Coronary artery (tissue), 2 donors: ENCODE measurements at regions not wholly inside any gene's neighbourhood (a gene's known extent, or its start where the extent isn't known, plus 50 kb on each side); places are given as distances from the start of the nearest gene placed in this dataset.
A peak's percentile ranks its signal among the peaks of the same experiment; 100 is the strongest.
"Not testable (repeated sequence)": the region's sequence is repeated elsewhere in the genome, so short reads cannot be mapped to it uniquely, and the experiment has no call there.

Source experiments
- DNase-seq: peaks from one replicate; pipeline ENCODE4 v3.0.0-alpha.2; 2017; ENCODE audit warnings: low spot score
- H3K27ac ChIP-seq, 2 donors: fragments of 200-600 bp; sonication (generic); one replicate each; pipeline ENCODE4 v1.5.1; 2016 to 2019
- H3K4me3 ChIP-seq: fragments of 200-600 bp; sonication (generic); 2 replicates; pipeline ENCODE4 v1.5.1; 2016; ENCODE audit warnings: mild to moderate bottlenecking, moderate library complexity
- TF ChIP-seq, protein P1 (sequence below): fragments of 200-600 bp; sonication (generic); IDR thresholded peaks from one replicate; pipeline ENCODE4 v1.5.1; 2019; ENCODE audit warnings: antibody characterized with exemption

DNA sequence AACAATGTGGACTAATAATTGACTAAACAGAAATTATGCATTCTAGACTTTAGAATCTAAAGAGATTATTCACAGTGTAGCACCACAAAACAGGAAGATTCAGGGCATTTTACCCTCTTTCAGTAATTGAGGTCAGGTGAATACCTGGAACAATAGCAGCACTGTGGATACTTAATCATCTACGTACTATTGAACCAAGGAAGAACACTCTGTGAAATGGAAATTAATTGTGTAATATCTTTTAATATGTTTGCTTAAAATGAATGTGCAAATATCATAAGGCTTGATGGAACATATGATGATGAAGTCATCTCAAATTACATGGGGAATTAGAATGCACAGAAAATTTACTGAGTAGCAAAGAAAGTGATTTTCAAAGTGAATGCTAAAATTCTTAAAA is 68.5 kb upstream of the MAP9 start:
- Histone ChIP-seq H3K4me3 (no peak overlapping the region), H3K27ac (no peak overlapping the region)
- DNase-seq, result no peak
- TF ChIP-seq, protein P1, sequence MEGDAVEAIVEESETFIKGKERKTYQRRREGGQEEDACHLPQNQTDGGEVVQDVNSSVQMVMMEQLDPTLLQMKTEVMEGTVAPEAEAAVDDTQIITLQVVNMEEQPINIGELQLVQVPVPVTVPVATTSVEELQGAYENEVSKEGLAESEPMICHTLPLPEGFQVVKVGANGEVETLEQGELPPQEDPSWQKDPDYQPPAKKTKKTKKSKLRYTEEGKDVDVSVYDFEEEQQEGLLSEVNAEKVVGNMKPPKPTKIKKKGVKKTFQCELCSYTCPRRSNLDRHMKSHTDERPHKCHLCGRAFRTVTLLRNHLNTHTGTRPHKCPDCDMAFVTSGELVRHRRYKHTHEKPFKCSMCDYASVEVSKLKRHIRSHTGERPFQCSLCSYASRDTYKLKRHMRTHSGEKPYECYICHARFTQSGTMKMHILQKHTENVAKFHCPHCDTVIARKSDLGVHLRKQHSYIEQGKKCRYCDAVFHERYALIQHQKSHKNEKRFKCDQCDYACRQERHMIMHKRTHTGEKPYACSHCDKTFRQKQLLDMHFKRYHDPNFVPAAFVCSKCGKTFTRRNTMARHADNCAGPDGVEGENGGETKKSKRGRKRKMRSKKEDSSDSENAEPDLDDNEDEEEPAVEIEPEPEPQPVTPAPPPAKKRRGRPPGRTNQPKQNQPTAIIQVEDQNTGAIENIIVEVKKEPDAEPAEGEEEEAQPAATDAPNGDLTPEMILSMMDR, result no peak

DNA sequence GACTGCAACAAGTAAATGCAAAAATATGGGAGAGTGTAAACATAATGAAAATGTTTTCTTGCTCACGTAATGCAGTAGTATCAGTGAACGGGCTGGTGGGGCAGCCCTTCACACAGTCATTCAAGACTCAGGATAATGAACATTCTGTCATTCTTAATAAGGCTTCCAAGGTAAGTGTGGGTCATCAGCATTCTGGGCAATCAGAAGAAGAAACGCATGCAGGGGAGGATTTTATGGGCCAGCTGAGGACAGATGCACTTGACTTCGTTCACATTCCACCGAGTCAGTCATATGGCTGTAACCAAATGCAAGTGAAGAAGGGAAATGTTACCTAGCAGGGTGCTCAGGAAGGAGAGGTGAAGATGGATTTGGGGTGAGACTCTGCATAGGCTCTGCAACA is 68.0 kb upstream of the MAP9 start:
- DNase-seq, result no peak
- no peak overlapping the region for H3K27ac ChIP-seq
- TF ChIP-seq, protein P1, result no peak
- H3K4me3 ChIP-seq, result no peak overlapping the region

DNA sequence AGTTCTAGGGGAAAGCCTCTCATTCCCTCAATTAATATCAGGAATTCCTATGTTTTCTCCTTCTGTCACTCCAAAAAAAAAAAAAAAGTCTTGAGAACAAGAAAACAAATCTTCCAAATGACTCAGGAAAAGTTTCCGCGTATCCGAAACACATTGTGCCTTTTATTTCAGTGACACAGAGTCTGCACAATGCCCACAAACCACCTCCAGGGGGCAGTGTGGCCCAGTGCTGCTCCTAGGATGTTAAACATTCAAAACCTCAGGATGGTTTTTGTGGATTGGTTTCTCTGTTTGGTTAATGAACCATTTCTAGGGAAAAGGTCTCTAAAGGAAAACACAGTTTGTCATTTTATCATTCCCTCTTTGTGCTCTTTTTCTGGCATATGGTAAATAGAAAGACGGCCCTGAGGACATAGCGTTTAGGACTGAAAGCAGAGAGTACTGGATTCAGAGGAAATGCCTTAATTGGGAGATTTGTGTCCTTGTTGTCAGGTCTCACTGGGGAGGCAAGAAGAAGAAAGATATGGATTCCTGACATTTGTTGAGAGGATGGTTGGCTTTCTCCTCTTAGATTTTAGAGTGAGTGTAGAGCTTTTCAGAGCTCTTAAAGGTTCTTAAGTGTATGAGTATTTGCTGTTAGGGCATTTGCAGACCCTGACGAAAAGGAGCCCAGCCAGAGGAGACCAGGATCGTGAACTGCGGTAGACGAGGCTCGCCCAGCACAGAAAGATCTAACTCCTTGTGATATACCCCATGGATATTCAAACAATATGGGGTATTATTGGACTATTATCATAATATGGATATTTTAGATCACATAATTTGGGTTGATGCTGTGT is 65.7 kb upstream of the MAP9 start:
- peak overlapping the region; percentile 35 to 39 for H3K27ac ChIP-seq
- peak overlapping the region; percentile 53 for H3K4me3 ChIP-seq
- peak; percentile 83 for DNase-seq
- TF ChIP-seq, protein P1, result peak; percentile 92

DNA sequence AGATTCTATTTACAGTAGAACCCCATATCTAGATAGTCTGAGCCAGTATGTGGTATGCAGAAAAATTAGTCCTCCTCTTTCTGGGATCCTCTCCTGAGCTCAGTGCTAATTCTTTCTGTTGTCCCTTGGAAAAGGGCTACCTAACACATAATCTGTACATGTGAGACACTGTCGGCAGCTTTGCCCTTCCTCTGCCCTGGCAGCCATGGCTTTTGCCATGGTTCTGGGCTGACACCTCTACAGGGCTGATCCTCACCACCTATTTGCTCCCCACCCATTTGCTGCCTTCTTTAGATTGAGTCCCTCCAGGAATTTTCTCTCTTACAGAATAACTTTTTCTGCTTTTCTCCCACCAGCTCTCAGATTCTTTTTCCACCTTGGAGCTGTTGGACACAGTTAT is 64.7 kb upstream of the MAP9 start:
- TF ChIP-seq, protein P1, result no peak
- Histone ChIP-seq H3K4me3 (peak overlapping the region; percentile 53), H3K27ac (no peak overlapping the region)
- DNase-seq, result no peak

DNA sequence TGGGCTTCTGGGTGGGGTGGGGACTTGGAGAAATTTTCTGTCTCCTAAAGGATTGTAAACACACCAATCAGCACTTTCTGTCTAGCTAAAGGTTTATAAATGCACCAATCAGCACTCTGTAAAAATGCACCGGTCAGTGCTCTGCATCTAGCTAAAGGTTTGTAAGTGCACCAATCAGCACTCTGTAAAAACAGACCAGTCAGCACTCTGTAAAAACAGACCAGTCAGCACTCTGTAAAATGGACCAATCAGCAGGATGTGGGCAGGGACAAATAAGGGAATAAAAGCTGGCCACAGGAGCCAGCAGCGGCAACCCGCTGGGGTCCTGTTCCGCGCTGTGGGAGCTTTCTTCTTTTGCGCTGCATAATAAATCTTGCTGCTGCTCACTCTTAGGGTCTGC is 63.0 kb upstream of the MAP9 start:
- not testable (repeated sequence) for DNase-seq, H3K27ac ChIP-seq, H3K4me3 ChIP-seq

DNA sequence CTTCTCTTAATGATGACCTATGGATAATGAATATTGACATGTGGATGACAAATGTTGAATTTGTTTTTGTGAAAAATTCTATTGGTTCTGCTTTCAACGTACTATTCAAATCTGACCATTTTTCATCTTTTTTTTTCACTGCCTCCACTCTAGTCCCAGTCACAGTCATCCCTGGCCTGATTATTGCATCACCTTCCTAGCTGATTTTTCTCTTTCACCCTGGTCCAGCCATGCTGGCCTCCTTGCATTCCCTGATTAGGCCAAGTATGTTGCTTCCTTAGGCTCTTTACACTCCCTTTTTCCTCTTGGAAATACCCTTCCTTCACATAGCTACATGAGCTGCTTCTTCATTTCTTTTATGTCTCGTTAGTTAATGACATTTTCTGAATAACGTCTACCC is 58.1 kb upstream of the MAP9 start:
- Histone ChIP-seq H3K4me3 (no peak overlapping the region), H3K27ac (no peak overlapping the region)
- TF ChIP-seq, protein P1, result no peak
- DNase-seq, result no peak

DNA sequence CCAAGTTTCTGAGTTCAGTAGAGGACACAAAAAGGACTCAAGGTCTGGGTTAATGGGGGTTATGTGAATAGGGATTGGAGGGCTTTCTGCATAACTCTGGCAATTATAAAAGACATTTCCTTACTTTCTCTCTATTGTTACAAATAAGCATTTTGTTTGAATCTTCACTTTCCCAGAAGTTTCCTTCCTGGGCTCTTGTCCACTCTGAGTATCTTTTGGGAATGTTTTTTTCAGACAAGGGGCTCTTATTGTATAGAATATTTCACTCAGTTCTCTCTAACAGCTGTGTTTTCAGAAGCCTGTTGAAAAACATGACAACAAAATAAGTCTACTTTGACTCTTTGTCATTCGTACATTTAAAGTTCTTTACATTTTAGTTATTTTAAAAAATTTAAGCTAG is 57.6 kb upstream of the MAP9 start:
- no peak overlapping the region for H3K4me3 ChIP-seq
- no peak for DNase-seq
- no peak overlapping the region for H3K27ac ChIP-seq
- TF ChIP-seq, protein P1, result no peak
